Ishikawa (cell line): ENCODE measurements at regions not wholly inside any gene's neighbourhood (a gene's known extent, or its start where the extent isn't known, plus 50 kb on each side); places are given as distances from the start of the nearest gene placed in this dataset.

Source experiments
- CEBPB ChIP-seq: IDR thresholded peaks from 2 replicates; pipeline ENCODE4 v1.6.1; 2012
- CREB1 ChIP-seq: IDR thresholded peaks from 2 replicates; pipeline ENCODE4 v1.6.1; 2012; ENCODE audit warnings: low read depth
- EGR1 ChIP-seq: IDR thresholded peaks from 2 replicates; pipeline ENCODE4 v1.6.1; 2012
- EP300 ChIP-seq: IDR thresholded peaks from 2 replicates; pipeline ENCODE4 v1.6.1; 2012; ENCODE audit warnings: borderline replicate concordance
- FOXM1 ChIP-seq: IDR thresholded peaks from 2 replicates; pipeline ENCODE4 v1.6.1; 2012; ENCODE audit warnings: low read depth, borderline replicate concordance
- NFIC ChIP-seq: IDR thresholded peaks from 2 replicates; pipeline ENCODE4 v1.6.1; 2012
- RAD21 ChIP-seq: IDR thresholded peaks from 2 replicates; pipeline ENCODE4 v1.6.1; 2012; ENCODE audit warnings: low read depth
- TAF1 ChIP-seq: IDR thresholded peaks from 2 replicates; pipeline ENCODE4 v1.6.1; 2012; ENCODE audit warnings: low read depth, mild to moderate bottlenecking
- TCF12 ChIP-seq: IDR thresholded peaks from 2 replicates; pipeline ENCODE4 v1.6.1; 2012; ENCODE audit warnings: low read depth
- TEAD4 ChIP-seq: IDR thresholded peaks from 2 replicates; pipeline ENCODE4 v1.6.1; 2012
- YY1 ChIP-seq: IDR thresholded peaks from 2 replicates; pipeline ENCODE4 v1.6.1; 2012; ENCODE audit warnings: low read depth
- ZBTB7A ChIP-seq: IDR thresholded peaks from 2 replicates; pipeline ENCODE4 v1.6.1; 2012; ENCODE audit warnings: low read depth
- TF ChIP-seq, protein P1 (sequence below): IDR thresholded peaks from 2 replicates; pipeline ENCODE4 v1.6.1; 2012
- TF ChIP-seq, protein P2 (sequence below): IDR thresholded peaks from 2 replicates; pipeline ENCODE4 v1.6.1; 2012
- TF ChIP-seq, protein P3 (sequence below): IDR thresholded peaks from 2 replicates; pipeline ENCODE4 v1.6.1; 2012; ENCODE audit warnings: low read depth, mild to moderate bottlenecking

DNA sequence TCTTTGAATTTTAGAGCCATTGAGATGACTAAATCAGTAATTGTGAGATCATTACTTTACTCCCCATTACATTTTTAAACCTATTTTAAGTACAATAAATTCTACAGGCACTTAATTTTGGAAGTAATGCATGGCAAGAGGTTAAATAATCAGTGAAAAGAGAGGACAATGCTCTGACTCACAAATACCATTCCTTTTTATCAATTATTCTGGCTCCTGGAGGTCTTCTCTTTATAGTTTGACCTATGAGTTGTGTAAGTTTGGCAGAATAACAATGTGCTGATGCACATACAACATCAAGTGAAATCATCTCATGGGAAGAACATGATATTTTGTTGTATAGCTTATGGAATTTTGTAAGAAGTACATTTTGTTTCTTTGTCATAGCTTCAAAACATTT lies 166.7 kb downstream of the TMTC3 start:
- TF ChIP-seq, protein P1, sequence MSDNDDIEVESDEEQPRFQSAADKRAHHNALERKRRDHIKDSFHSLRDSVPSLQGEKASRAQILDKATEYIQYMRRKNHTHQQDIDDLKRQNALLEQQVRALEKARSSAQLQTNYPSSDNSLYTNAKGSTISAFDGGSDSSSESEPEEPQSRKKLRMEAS = no peak
- no peak for TF ChIP-seq CEBPB
- TF ChIP-seq YY1 = no peak
- TF ChIP-seq RAD21 = no peak
- TF ChIP-seq, protein P2, sequence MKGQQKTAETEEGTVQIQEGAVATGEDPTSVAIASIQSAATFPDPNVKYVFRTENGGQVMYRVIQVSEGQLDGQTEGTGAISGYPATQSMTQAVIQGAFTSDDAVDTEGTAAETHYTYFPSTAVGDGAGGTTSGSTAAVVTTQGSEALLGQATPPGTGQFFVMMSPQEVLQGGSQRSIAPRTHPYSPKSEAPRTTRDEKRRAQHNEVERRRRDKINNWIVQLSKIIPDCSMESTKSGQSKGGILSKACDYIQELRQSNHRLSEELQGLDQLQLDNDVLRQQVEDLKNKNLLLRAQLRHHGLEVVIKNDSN = no peak
- no peak for TF ChIP-seq EP300
- no peak for TF ChIP-seq CREB1
- no peak for TF ChIP-seq TAF1
- no peak for TF ChIP-seq TEAD4

DNA sequence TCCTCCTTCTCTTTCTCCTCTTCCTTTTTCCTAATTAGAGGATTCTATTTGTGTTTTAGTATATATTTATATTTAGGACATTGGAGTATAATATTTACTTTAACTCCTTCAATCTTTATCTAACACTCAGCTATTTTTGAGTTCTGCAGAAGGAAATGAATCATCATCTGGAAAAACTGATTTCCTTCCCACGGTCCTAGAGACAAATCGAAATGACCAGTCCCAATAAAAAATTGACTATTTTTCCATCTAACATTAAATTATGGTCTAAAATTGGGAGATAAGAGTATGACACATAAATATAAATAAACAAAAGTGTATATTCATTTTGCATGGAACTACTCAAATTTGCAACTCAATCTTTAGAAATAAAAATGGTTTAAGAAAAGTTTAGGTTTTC lies 167.4 kb downstream of the TMTC3 start:
- TF ChIP-seq EP300 (no peak), RAD21 (no peak), EGR1 (no peak), TAF1 (no peak), YY1 (no peak), TEAD4 (no peak), NFIC (no peak), FOXM1 (no peak)
- TF ChIP-seq, protein P1 = no peak

DNA sequence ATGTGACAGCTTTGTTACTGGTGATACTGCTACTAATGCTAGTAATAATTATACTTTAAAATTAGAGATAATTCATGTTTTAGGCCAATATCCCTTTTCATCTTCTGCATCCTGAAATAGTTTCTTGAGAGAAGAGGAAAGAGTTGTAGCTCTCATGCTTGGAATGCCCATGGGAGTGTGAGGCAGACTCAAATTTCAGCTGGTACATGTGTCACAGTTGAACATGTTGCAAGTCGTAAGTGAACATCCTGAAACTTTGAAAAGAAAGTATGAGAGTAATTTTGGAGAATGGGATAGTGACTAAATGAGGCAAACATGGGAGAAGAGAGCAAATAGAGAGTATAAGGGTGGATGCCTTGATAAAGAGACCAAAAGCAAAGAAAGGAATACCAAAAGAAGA lies 168.0 kb downstream of the TMTC3 start:
- TF ChIP-seq, protein P2 = no peak
- TF ChIP-seq EP300 (no peak), YY1 (no peak), RAD21 (no peak), CREB1 (no peak), EGR1 (no peak), NFIC (no peak), TEAD4 (no peak), TCF12 (no peak), FOXM1 (no peak), TAF1 (no peak)
- TF ChIP-seq, protein P1 = no peak

DNA sequence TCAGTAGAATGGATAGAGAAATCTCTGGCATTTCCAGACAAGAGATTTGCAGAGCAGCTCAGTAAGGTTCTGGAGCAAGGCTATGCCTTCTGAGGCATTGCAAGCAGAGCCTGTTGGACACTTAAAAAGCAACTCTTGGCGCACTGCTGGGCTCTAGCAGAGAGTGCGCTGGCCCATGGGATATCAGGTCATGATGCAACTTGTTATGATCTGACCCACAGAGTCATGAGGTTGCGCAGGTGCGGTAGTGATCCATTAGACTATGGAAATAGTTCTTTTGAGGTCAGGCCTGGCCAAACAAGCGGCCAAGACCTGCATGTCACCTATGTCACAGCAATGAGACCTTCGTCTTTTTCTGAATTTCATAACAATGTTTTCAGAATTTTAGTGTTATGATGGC lies 168.6 kb downstream of the TMTC3 start:
- TF ChIP-seq TCF12 = no peak

DNA sequence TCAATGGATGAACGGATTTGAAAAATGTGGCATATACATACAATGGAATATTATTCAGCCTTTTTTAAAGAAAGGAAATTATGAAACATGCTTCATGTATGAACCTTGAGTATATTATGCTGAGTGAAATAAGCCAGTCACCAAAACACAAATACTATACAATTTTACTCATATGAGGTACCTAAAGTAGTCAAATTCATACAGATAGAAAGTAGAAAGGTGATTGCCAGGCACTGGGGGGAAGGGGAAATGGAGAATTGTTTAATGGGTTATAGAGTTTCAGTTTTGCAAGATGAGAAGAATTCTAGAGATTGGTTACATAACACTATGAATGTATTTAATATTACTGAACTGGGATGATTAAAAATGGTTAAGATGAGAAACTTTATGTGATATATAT lies 171.4 kb downstream of the TMTC3 start:
- no peak for TF ChIP-seq CEBPB
- TF ChIP-seq CREB1 = no peak
- TF ChIP-seq ZBTB7A = no peak
- TF ChIP-seq EGR1 = no peak
- TF ChIP-seq TEAD4 = no peak
- TF ChIP-seq EP300 = no peak
- no peak for TF ChIP-seq FOXM1
- TF ChIP-seq, protein P3, sequence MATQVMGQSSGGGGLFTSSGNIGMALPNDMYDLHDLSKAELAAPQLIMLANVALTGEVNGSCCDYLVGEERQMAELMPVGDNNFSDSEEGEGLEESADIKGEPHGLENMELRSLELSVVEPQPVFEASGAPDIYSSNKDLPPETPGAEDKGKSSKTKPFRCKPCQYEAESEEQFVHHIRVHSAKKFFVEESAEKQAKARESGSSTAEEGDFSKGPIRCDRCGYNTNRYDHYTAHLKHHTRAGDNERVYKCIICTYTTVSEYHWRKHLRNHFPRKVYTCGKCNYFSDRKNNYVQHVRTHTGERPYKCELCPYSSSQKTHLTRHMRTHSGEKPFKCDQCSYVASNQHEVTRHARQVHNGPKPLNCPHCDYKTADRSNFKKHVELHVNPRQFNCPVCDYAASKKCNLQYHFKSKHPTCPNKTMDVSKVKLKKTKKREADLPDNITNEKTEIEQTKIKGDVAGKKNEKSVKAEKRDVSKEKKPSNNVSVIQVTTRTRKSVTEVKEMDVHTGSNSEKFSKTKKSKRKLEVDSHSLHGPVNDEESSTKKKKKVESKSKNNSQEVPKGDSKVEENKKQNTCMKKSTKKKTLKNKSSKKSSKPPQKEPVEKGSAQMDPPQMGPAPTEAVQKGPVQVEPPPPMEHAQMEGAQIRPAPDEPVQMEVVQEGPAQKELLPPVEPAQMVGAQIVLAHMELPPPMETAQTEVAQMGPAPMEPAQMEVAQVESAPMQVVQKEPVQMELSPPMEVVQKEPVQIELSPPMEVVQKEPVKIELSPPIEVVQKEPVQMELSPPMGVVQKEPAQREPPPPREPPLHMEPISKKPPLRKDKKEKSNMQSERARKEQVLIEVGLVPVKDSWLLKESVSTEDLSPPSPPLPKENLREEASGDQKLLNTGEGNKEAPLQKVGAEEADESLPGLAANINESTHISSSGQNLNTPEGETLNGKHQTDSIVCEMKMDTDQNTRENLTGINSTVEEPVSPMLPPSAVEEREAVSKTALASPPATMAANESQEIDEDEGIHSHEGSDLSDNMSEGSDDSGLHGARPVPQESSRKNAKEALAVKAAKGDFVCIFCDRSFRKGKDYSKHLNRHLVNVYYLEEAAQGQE = no peak
- TF ChIP-seq RAD21 = no peak
- TF ChIP-seq TAF1 = no peak

DNA sequence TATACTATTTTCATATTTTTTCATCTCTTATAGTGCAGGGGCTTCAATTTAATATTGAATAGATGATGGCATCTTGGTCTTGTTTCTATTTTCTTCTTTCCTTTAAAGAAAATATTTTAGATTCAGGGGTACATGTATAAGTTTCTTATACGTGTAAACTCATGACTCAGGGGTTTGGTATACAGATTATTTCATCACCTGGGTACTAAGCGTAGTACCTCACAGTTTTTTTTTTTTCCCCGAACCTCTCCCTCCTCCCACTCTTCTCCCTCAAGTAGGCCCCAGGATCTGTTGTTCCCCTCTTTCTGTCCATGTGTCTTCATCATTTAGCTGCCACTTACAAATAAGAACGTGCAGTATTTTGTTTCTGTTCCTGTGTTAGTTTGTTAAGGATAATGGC lies 172.6 kb downstream of the TMTC3 start:
- no peak for TF ChIP-seq EP300
- TF ChIP-seq FOXM1 = no peak
- TF ChIP-seq CREB1 = no peak
- TF ChIP-seq TAF1 = no peak
- TF ChIP-seq TCF12 = no peak

DNA sequence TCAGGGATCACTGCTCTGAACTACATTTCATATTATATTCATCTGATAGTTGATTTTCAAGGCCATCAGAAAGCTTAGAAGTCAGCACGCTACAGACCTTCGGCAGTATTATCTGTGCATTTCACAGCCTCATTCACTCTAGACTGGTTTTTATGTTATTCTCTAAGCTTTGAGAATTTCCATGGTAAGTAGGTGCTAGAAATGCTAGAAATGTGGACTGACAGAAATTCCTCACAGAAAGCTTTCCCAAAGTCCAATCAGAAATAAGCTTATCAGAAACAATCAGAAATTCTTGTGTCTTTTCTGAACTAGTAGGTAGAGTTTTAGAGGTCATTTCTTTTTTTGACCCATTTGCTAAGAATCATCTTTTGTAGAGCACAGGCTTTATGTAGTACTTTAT lies 176.6 kb downstream of the TMTC3 start:
- TF ChIP-seq YY1 = no peak
- TF ChIP-seq TAF1 = no peak
- TF ChIP-seq ZBTB7A = no peak
- no peak for TF ChIP-seq TEAD4
- no peak for TF ChIP-seq EGR1
- TF ChIP-seq RAD21 = no peak
- TF ChIP-seq TCF12 = no peak
- no peak for TF ChIP-seq NFIC
- TF ChIP-seq, protein P3 = no peak
- no peak for TF ChIP-seq FOXM1
